Cardiac muscle cell (in vitro differentiated cells and primary cell): ENCODE measurements at regions not wholly inside any gene's neighbourhood (a gene's known extent, or its start where the extent isn't known, plus 50 kb on each side); places are given as distances from the start of the nearest gene placed in this dataset.

Experiments used
- DNase-seq, 2 donors: peaks; one replicate each; pipeline versions ENCODE4 v3.0.0 to v3.0.0-alpha.2; 2010 to 2017; ENCODE audit warnings: low read depth in 1 of 2, low spot score in 1 of 2
- H3K27ac ChIP-seq: fragments of 200-600 bp; sonication (generic); 2 replicates; pipeline ENCODE4 v1.5.1; 2016
- H3K27me3 ChIP-seq: fragments of 200-600 bp; sonication (generic); 2 replicates; pipeline ENCODE4 v1.6.0; 2016; ENCODE audit warnings: control low read depth
- H3K36me3 ChIP-seq: fragments of 200-600 bp; sonication (generic); 2 replicates; pipeline ENCODE4 v1.5.1; 2016; ENCODE audit warnings: control low read depth
- H3K4me1 ChIP-seq: fragments of 200-600 bp; sonication (generic); 2 replicates; pipeline ENCODE4 v1.8.1; 2017; ENCODE audit warnings: low read depth, mild to moderate bottlenecking, mixed run types
- H3K4me3 ChIP-seq: fragments of 200-600 bp; sonication (generic); 2 replicates; pipeline ENCODE4 v1.5.1; 2016; ENCODE audit warnings: mild to moderate bottlenecking
- H3K9me3 ChIP-seq: fragments of 200-600 bp; sonication (generic); 2 replicates; pipeline ENCODE4 v1.5.1; 2017; ENCODE audit warnings: low read depth, mild to moderate bottlenecking, control low read depth
- TF ChIP-seq, protein P1 (sequence below): IDR thresholded peaks from 2 replicates; pipeline ENCODE4 v1.5.1; 2012; ENCODE audit warnings: low read depth, mild to moderate bottlenecking, low read length

DNA sequence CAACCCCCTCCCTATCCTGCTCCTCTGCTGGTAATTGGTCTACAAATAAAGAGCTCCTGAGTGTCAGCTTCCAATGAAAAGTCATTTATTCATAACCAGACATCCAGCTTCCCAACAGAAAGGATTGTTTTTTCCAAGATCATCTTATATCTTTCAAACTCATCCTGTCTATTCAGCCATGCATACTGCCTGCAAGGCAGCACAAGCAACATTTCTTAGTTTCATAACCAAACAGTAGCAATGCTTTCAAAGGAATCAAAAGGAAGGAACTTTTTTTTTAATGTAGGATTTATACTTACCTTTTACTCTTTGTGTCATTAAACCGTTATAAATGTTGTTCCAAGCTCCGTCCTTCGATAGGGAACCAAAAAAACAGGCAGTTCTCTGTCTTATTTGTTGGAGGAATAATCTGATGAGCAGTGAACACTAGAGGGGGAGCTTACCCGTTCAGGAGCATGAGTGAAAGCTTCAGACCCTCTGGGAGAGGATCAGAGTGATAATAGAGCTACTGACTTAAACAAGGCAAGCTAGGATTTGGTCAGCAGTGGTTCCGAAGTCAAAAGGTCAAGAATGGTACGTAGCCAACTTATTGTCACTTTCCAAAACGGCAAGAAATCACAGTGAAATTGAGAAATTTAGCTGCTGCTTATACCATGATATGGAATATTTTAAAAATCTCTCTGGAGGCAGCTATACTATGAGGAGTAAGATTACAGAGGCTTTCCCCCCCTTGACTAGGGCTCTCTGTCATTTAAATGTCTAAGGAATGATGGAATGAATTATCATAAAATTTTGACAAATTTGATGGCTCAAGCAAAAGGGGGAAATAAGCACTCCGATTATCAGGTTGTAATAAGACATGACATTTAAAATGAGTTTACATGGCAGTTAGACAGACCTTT is 892.9 kb downstream of the NR2F1-AS1 start:
- TF ChIP-seq, protein P1, sequence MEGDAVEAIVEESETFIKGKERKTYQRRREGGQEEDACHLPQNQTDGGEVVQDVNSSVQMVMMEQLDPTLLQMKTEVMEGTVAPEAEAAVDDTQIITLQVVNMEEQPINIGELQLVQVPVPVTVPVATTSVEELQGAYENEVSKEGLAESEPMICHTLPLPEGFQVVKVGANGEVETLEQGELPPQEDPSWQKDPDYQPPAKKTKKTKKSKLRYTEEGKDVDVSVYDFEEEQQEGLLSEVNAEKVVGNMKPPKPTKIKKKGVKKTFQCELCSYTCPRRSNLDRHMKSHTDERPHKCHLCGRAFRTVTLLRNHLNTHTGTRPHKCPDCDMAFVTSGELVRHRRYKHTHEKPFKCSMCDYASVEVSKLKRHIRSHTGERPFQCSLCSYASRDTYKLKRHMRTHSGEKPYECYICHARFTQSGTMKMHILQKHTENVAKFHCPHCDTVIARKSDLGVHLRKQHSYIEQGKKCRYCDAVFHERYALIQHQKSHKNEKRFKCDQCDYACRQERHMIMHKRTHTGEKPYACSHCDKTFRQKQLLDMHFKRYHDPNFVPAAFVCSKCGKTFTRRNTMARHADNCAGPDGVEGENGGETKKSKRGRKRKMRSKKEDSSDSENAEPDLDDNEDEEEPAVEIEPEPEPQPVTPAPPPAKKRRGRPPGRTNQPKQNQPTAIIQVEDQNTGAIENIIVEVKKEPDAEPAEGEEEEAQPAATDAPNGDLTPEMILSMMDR, result peak; percentile 49
- no peaks in the 10 kb centered on the region for H3K27me3 ChIP-seq
- no peaks in the 10 kb centered on the region for H3K36me3 ChIP-seq
- H3K4me3 ChIP-seq, result no peak overlapping the region
- DNase-seq, result peak; percentile 51 to 73
- H3K27ac ChIP-seq, result no peak overlapping the region
- H3K4me1 ChIP-seq, result peaks cover 10% of the 10 kb centered on the region
- no peaks in the 10 kb centered on the region for H3K9me3 ChIP-seq

DNA sequence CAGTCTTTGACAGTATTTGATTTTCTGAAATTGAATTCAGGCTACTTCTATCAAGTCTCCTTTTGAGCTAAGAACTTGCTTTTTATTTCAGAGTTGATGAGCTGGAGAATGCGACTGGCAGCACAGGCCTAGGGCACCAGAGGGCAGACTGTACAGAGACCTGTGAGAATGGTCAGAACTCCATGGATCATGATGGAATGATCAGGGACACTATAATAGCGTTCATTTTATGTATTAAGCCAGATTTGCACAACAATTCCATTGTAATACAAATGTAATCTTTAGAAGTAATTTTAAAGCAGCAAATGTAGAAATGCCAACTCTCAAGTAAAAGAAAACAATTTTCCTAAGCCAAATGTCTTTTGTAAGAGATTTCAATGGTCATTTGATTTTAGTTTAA is 902.4 kb downstream of the NR2F1-AS1 start:
- Histone ChIP-seq H3K36me3 (no peaks in the 10 kb centered on the region), H3K4me3 (no peak overlapping the region), H3K9me3 (no peaks in the 10 kb centered on the region), H3K4me1 (no peaks in the 10 kb centered on the region), H3K27me3 (no peaks in the 10 kb centered on the region), H3K27ac (no peak overlapping the region)
- DNase-seq, result peak in 1 of 2 donors; percentile 9
- TF ChIP-seq, protein P1, result peak; percentile 26

- H3K4me3 ChIP-seq, result no peak overlapping the region
- no peak for DNase-seq
- no peaks in the 10 kb centered on the region for H3K9me3 ChIP-seq
- H3K36me3 ChIP-seq, result no peaks in the 10 kb centered on the region
- TF ChIP-seq, protein P1, result no peak
- H3K27me3 ChIP-seq, result no peaks in the 10 kb centered on the region
- H3K27ac ChIP-seq, result no peak overlapping the region
- H3K4me1 ChIP-seq, result no peaks in the 10 kb centered on the region
These were observed 904.5 kb downstream of the NR2F1-AS1 start for GRCh38 chr5:92676215-92677165.

- H3K4me1 ChIP-seq, result peaks cover 3% of the 10 kb centered on the region
- no peak for DNase-seq
- H3K27me3 ChIP-seq, result no peaks in the 10 kb centered on the region
- no peaks in the 10 kb centered on the region for H3K36me3 ChIP-seq
- H3K9me3 ChIP-seq, result no peaks in the 10 kb centered on the region
- H3K27ac ChIP-seq, result no peak overlapping the region
- no peak overlapping the region for H3K4me3 ChIP-seq
- TF ChIP-seq, protein P1, result no peak
These were observed 906.7 kb downstream of the NR2F1-AS1 start for GRCh38 chr5:92674321-92674720.

DNA sequence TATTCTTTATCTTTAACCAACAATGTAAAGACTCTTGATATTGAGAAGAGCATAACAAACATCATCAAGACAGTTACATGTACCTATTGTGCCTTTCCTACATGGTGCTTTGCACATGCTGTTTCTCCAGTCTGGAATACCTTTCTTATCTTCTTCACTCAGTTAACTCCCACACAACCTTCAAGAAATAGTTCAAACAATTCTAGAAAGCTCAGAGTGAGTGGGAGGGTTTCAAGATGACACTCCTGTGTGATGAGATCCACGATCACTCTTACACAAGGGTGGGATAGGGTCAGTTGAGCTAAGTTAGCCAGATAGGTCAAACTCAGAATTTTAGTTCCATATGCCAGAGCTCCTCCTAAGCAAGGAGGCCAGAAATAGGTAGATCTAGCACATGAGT is 915.5 kb downstream of the NR2F1-AS1 start:
- DNase-seq, result no peak
- TF ChIP-seq, protein P1, result no peak

More for the DNA sequence above, 915.5 kb downstream of the NR2F1-AS1 start:
- Histone ChIP-seq H3K36me3 (no peaks in the 10 kb centered on the region), H3K4me3 (no peak overlapping the region), H3K4me1 (peaks cover 13% of the 10 kb centered on the region), H3K27ac (no peak overlapping the region), H3K27me3 (no peaks in the 10 kb centered on the region), H3K9me3 (no peaks in the 10 kb centered on the region)
